ENCODE measurements at regions not wholly inside any gene's neighbourhood (a gene's known extent, or its start where the extent isn't known, plus 50 kb on each side); places are given as distances from the start of the nearest gene placed in this dataset.

DNA sequence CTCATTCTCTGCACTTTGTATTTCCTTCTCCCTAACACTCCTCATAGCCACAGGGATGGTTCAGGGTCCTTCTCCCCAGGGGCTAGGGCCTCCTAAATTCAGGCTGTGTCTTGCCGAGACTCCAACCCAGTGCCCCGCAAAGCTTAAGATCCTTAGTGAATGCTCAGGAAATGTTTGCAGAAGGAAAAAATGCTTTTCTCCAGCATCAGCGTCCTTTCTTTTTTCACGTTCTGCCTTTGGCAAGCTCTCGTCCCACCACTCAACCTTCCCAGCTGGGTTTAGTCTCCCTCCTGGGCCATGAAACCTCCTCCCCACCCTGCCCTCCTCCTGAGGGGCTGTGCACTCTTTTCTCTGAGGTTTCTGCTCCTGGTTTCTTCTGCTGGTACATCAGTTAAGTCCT lies 503.8 kb upstream of the B3GAT1 start:
- TF ChIP-seq, protein P1, sequence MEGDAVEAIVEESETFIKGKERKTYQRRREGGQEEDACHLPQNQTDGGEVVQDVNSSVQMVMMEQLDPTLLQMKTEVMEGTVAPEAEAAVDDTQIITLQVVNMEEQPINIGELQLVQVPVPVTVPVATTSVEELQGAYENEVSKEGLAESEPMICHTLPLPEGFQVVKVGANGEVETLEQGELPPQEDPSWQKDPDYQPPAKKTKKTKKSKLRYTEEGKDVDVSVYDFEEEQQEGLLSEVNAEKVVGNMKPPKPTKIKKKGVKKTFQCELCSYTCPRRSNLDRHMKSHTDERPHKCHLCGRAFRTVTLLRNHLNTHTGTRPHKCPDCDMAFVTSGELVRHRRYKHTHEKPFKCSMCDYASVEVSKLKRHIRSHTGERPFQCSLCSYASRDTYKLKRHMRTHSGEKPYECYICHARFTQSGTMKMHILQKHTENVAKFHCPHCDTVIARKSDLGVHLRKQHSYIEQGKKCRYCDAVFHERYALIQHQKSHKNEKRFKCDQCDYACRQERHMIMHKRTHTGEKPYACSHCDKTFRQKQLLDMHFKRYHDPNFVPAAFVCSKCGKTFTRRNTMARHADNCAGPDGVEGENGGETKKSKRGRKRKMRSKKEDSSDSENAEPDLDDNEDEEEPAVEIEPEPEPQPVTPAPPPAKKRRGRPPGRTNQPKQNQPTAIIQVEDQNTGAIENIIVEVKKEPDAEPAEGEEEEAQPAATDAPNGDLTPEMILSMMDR (IDR thresholded peaks at IDR 0.05) = no peak
- TF ChIP-seq POLR2A (IDR thresholded peaks at IDR 0.05) (no peak), POLR2AphosphoS5 (IDR thresholded peaks at IDR 0.05) (no peak)

Data from prostate gland (tissue), 2 donors.